Left ventricle myocardium inferior (tissue), 1 donor: ENCODE measurements at regions not wholly inside any gene's neighbourhood (a gene's known extent, or its start where the extent isn't known, plus 50 kb on each side); places are given as distances from the start of the nearest gene placed in this dataset.

Experiments
- DNase-seq: peaks from one replicate; pipeline ENCODE4 v3.0.0-alpha.2; 2020
- H3K27ac ChIP-seq: fragments of 200-600 bp; replicated peaks from 2 replicates; pipeline ENCODE4 v1.8.0; 2021
- H3K27me3 ChIP-seq: fragments of 200-600 bp; 2 replicates; pipeline ENCODE4 v1.8.0; 2021; ENCODE audit warnings: low read depth
- H3K36me3 ChIP-seq: fragments of 200-600 bp; 2 replicates; pipeline ENCODE4 v1.8.0; 2021
- H3K4me1 ChIP-seq: fragments of 200-600 bp; 2 replicates; pipeline ENCODE4 v1.8.0; 2021
- H3K4me3 ChIP-seq: fragments of 200-600 bp; 2 replicates; pipeline ENCODE4 v1.8.0; 2021; ENCODE audit warnings: mild to moderate bottlenecking, moderate library complexity
- H3K9me3 ChIP-seq: fragments of 200-600 bp; replicated peaks from 2 replicates; pipeline ENCODE4 v1.8.0; 2021
- CTCF ChIP-seq: fragments of 200-600 bp; IDR thresholded peaks from 2 replicates; pipeline ENCODE4 v1.8.0; 2021; ENCODE audit warnings: antibody characterized with exemption, mild to moderate bottlenecking, borderline replicate concordance
- intact Hi-C: fragments of 100-400 bp; cut with micrococcal nuclease; formaldehyde crosslinking; loops from one replicate; pipeline ENCODE4 v1.11.0; 2022
- donor health status: DM: no; HTN: yes; CAD: no; lungs with severe emphysema.

- peaks cover 11% of the 10 kb centered on the region for H3K4me1 ChIP-seq
- H3K36me3 ChIP-seq = no peaks in the 10 kb centered on the region
- intact Hi-C loops = no loop called here
These were observed 309.5 kb downstream of the C11orf87 start for GRCh38 chr11:109731451-109731850.

GRCh38 chr11:109733245-109733644, 311.3 kb downstream of the C11orf87 start:
- Histone ChIP-seq H3K4me3 (no peak overlapping the region), H3K27me3 (no peaks in the 10 kb centered on the region), H3K4me1 (peaks cover 11% of the 10 kb centered on the region), H3K27ac (no peak overlapping the region), H3K9me3 (no peaks in the 10 kb centered on the region), H3K36me3 (no peaks in the 10 kb centered on the region)
- intact Hi-C loops = no loop called here
- TF ChIP-seq CTCF = no peak
- no peak for DNase-seq

More at GRCh38 chr11:109731451-109731850, 309.5 kb downstream of the C11orf87 start:
- no peak for TF ChIP-seq CTCF
- Histone ChIP-seq H3K4me3 (no peak overlapping the region), H3K9me3 (no peaks in the 10 kb centered on the region), H3K27ac (no peak overlapping the region), H3K27me3 (no peaks in the 10 kb centered on the region)
- DNase-seq = no peak

GRCh38 chr11:109734566-109734965, 312.6 kb downstream of the C11orf87 start:
- no peak for TF ChIP-seq CTCF
- Histone ChIP-seq H3K27ac (no peak overlapping the region), H3K27me3 (no peaks in the 10 kb centered on the region), H3K9me3 (no peaks in the 10 kb centered on the region), H3K4me3 (no peak overlapping the region), H3K4me1 (peaks cover 11% of the 10 kb centered on the region), H3K36me3 (no peaks in the 10 kb centered on the region)
- intact Hi-C loops = no loop called here
- DNase-seq = no peak

- Histone ChIP-seq H3K36me3 (no peaks in the 10 kb centered on the region), H3K9me3 (no peaks in the 10 kb centered on the region), H3K4me3 (no peak overlapping the region), H3K27me3 (no peaks in the 10 kb centered on the region), H3K4me1 (peaks cover 11% of the 10 kb centered on the region), H3K27ac (no peak overlapping the region)
- no peak for DNase-seq
- intact Hi-C loops = no loop called here
- TF ChIP-seq CTCF = no peak
These were observed 313.1 kb downstream of the C11orf87 start for GRCh38 chr11:109735128-109735527.

GRCh38 chr11:109739379-109739778, 317.4 kb downstream of the C11orf87 start:
- Histone ChIP-seq H3K27me3 (peaks cover 6% of the 10 kb centered on the region), H3K4me3 (no peak overlapping the region), H3K36me3 (no peaks in the 10 kb centered on the region), H3K27ac (no peak overlapping the region), H3K9me3 (no peaks in the 10 kb centered on the region), H3K4me1 (peaks cover 7% of the 10 kb centered on the region)
- no peak for DNase-seq
- intact Hi-C loops = no loop called here
- no peak for TF ChIP-seq CTCF

- no peaks in the 10 kb centered on the region for H3K4me1 ChIP-seq
- no peaks in the 10 kb centered on the region for H3K36me3 ChIP-seq
- no peaks in the 10 kb centered on the region for H3K9me3 ChIP-seq
- intact Hi-C loops = no loop called here
- TF ChIP-seq CTCF = no peak
- no peak overlapping the region for H3K27ac ChIP-seq
- H3K27me3 ChIP-seq = peaks cover 6% of the 10 kb centered on the region
- DNase-seq = no peak
- H3K4me3 ChIP-seq = no peak overlapping the region
These were observed 324.1 kb downstream of the C11orf87 start for GRCh38 chr11:109745996-109746625.
